Loucy (cell line): ENCODE measurements at regions not wholly inside any gene's neighbourhood (a gene's known extent, or its start where the extent isn't known, plus 50 kb on each side); places are given as distances from the start of the nearest gene placed in this dataset.

ENCODE experiments used
- H2AFZ ChIP-seq: fragments of 200-600 bp; sonication (generic); 2 replicates; pipeline ENCODE4 v1.6.0; 2016; ENCODE audit warnings: antibody characterized with exemption, mild to moderate bottlenecking, low read length, moderate library complexity
- H3F3A ChIP-seq: fragments of 200-600 bp; 2 replicates; pipeline ENCODE4 v1.6.0; 2016; ENCODE audit warnings: antibody characterized with exemption, low read depth, mild to moderate bottlenecking
- H3K27me3 ChIP-seq: fragments of 200-600 bp; sonication (generic); 2 replicates; pipeline ENCODE4 v1.6.1; 2014; ENCODE audit warnings: low read length, mild to moderate bottlenecking; ENCODE audit not compliant: insufficient read depth, poor library complexity, severe bottlenecking
- H3K36me3 ChIP-seq: fragments of 200-600 bp; sonication (generic); 2 replicates; pipeline ENCODE4 v1.6.1; 2016; ENCODE audit warnings: low read length; ENCODE audit not compliant: insufficient read depth
- H3K4me1 ChIP-seq: fragments of 200-600 bp; sonication (generic); 2 replicates; pipeline ENCODE4 v1.5.1; 2014; ENCODE audit warnings: low read length, mild to moderate bottlenecking; ENCODE audit not compliant: insufficient read depth, poor library complexity, severe bottlenecking
- H3K4me2 ChIP-seq: fragments of 200-600 bp; sonication (generic); 2 replicates; pipeline ENCODE4 v1.6.0; 2014; ENCODE audit warnings: antibody characterized with exemption, low read length, low read depth, mild to moderate bottlenecking; ENCODE audit not compliant: poor library complexity, severe bottlenecking
- H3K4me3 ChIP-seq: fragments of 200-600 bp; sonication (generic); 2 replicates; pipeline ENCODE4 v1.5.1; 2014; ENCODE audit warnings: low read length, mild to moderate bottlenecking, mixed read lengths; ENCODE audit not compliant: poor library complexity, severe bottlenecking
- H3K79me2 ChIP-seq: fragments of 200-600 bp; sonication (generic); 2 replicates; pipeline ENCODE4 v1.6.1; 2014; ENCODE audit warnings: low read length; ENCODE audit not compliant: insufficient read depth
- H3K9ac ChIP-seq: fragments of 200-600 bp; sonication (generic); 2 replicates; pipeline ENCODE4 v1.6.0; 2014; ENCODE audit warnings: mild to moderate bottlenecking, low read depth, low read length, moderate library complexity; ENCODE audit not compliant: poor library complexity, severe bottlenecking
- H3K9me2 ChIP-seq: fragments of 200-600 bp; sonication (generic); replicated peaks from 2 replicates; pipeline ENCODE4 v1.6.1; 2016; ENCODE audit warnings: low read depth, low read length, mixed read lengths
- H3K9me3 ChIP-seq: fragments of 200-600 bp; sonication (generic); 2 replicates; pipeline ENCODE4 v1.6.1; 2014; ENCODE audit warnings: mild to moderate bottlenecking, antibody characterized with exemption, low read length, low read depth; ENCODE audit not compliant: insufficient read depth
- H4K20me1 ChIP-seq: fragments of 200-600 bp; sonication (generic); 2 replicates; pipeline ENCODE4 v1.6.0; 2014; ENCODE audit warnings: antibody characterized with exemption, low read length, mild to moderate bottlenecking; ENCODE audit not compliant: insufficient read depth, poor library complexity, severe bottlenecking
- CTCF ChIP-seq: fragments of 200-600 bp; sonication (generic); conservative IDR thresholded peaks from 2 replicates; pipeline ENCODE4 v1.5.1; 2014; ENCODE audit warnings: mild to moderate bottlenecking, antibody characterized with exemption, low read length
- EZH2phosphoT487 ChIP-seq: fragments of 200-600 bp; IDR thresholded peaks from 2 replicates; pipeline ENCODE4 v1.6.1; 2018; ENCODE audit warnings: antibody characterized with exemption, mild to moderate bottlenecking, moderate library complexity, borderline replicate concordance

- Histone ChIP-seq H3K4me1 (no peaks in the 10 kb centered on the region), H3K9me3 (no peaks in the 10 kb centered on the region), H3K9ac (no peak overlapping the region), H3K79me2 (no peaks in the 10 kb centered on the region), H3K4me2 (no peak overlapping the region), H3F3A (no peaks in the 10 kb centered on the region), H3K27me3 (no peaks in the 10 kb centered on the region), H3K36me3 (no peaks in the 10 kb centered on the region), H3K4me3 (no peak overlapping the region), H2AFZ (no peak overlapping the region), H4K20me1 (no peaks in the 10 kb centered on the region), H3K9me2 (no peaks in the 10 kb centered on the region)
- TF ChIP-seq EZH2phosphoT487: no peak
- no peak for TF ChIP-seq CTCF
Measured at GRCh38 chr5:17816505-17816904, 182.2 kb downstream of the TAF11L14 start.

GRCh38 chr5:17816944-17817343 lies 182.7 kb downstream of the TAF11L14 start:
- H3F3A ChIP-seq: no peaks in the 10 kb centered on the region
- no peaks in the 10 kb centered on the region for H3K36me3 ChIP-seq
- H3K4me1 ChIP-seq: no peaks in the 10 kb centered on the region
- H3K9me3 ChIP-seq: no peaks in the 10 kb centered on the region; the same call in 1 of the 2 replicates
- H3K79me2 ChIP-seq: no peaks in the 10 kb centered on the region
- H3K9ac ChIP-seq: no peak overlapping the region
- TF ChIP-seq CTCF: no peak
- H3K4me3 ChIP-seq: no peak overlapping the region
- H3K9me2 ChIP-seq: no peaks in the 10 kb centered on the region
- no peaks in the 10 kb centered on the region for H3K27me3 ChIP-seq
- no peak overlapping the region for H2AFZ ChIP-seq
- no peak overlapping the region for H3K4me2 ChIP-seq
- no peaks in the 10 kb centered on the region for H4K20me1 ChIP-seq

GRCh38 chr5:17817990-17818389 lies 183.7 kb downstream of the TAF11L14 start:
- Histone ChIP-seq H2AFZ (no peak overlapping the region), H3K27me3 (no peaks in the 10 kb centered on the region)

More at GRCh38 chr5:17817990-17818389, 183.7 kb downstream of the TAF11L14 start:
- Histone ChIP-seq H3K36me3 (no peaks in the 10 kb centered on the region), H3K4me2 (no peak overlapping the region), H3K9ac (no peak overlapping the region), H3K79me2 (no peaks in the 10 kb centered on the region), H3F3A (no peaks in the 10 kb centered on the region), H3K4me3 (no peak overlapping the region), H4K20me1 (no peaks in the 10 kb centered on the region), H3K4me1 (no peaks in the 10 kb centered on the region), H3K9me2 (no peaks in the 10 kb centered on the region), H3K9me3 (no peaks in the 10 kb centered on the region; the same call in 1 of the 2 replicates)
- no peak for TF ChIP-seq EZH2phosphoT487
- TF ChIP-seq CTCF: no peak
